Adrenal gland (tissue), 5 donors: ENCODE measurements at regions not wholly inside any gene's neighbourhood (a gene's known extent, or its start where the extent isn't known, plus 50 kb on each side); places are given as distances from the start of the nearest gene placed in this dataset.
"Not testable (repeated sequence)": the region's sequence is repeated elsewhere in the genome, so short reads cannot be mapped to it uniquely, and the experiment has no call there.

Source experiments
- CTCF ChIP-seq, 6 experiments: fragments of 450-650 bp in 4 of 6; fragments of 200-600 bp in 2 of 6; sonication (generic) in 1 of 6; IDR thresholded peaks; 1 replicate in 5 of 6; 2 replicates in 1 of 6; pipeline versions ENCODE4 v1.5.1 to v1.8.0; 2016 to 2021; ENCODE audit warnings: antibody characterized with exemption in 6 of 6, mild to moderate bottlenecking in 2 of 6, moderate library complexity in 1 of 6
- POLR2A ChIP-seq, 2 donors: fragments of 450-650 bp; IDR thresholded peaks; one replicate each; pipeline ENCODE4 v1.6.1; 2017; ENCODE audit warnings: antibody characterized with exemption in 2 of 2, mild to moderate bottlenecking in 2 of 2, moderate library complexity in 1 of 2
- donor health status: DM: no; HTN: no; CAD: no.

GRCh38 chr6:144495076-144495475, 209.9 kb downstream of the UTRN start:
- not testable (repeated sequence) for TF ChIP-seq CTCF, POLR2A (IDR thresholded peaks at IDR 0.05)
